Smooth muscle cell (in vitro differentiated cells): ENCODE measurements at regions not wholly inside any gene's neighbourhood (a gene's known extent, or its start where the extent isn't known, plus 50 kb on each side); places are given as distances from the start of the nearest gene placed in this dataset.

Source experiments
- DNase-seq: peaks from one replicate; lab custom pipeline; 2025; ENCODE audit not compliant: unreplicated experiment; lab: John Stamatoyannopoulos, UW
- H2AFZ ChIP-seq: fragments of 200-600 bp; sonication (generic); 2 replicates; pipeline ENCODE4 v1.6.0; 2016; ENCODE audit warnings: antibody characterized with exemption, low read depth, mild to moderate bottlenecking
- H3F3A ChIP-seq: fragments of 200-600 bp; sonication (generic); 2 replicates; pipeline ENCODE4 v1.6.0; 2017; ENCODE audit warnings: antibody characterized with exemption, low read depth
- H3K27ac ChIP-seq: fragments of 200-600 bp; sonication (generic); 2 replicates; pipeline ENCODE4 v1.5.1; 2016; ENCODE audit warnings: low read depth, mild to moderate bottlenecking
- H3K27me3 ChIP-seq: fragments of 200-600 bp; sonication (generic); 2 replicates; pipeline ENCODE4 v1.6.1; 2016; ENCODE audit warnings: low read depth, mild to moderate bottlenecking
- H3K36me3 ChIP-seq: fragments of 200-600 bp; sonication (generic); 2 replicates; pipeline ENCODE4 v1.5.1; 2016; ENCODE audit warnings: low read depth
- H3K4me1 ChIP-seq: fragments of 200-600 bp; sonication (generic); 2 replicates; pipeline ENCODE4 v1.5.1; 2016; ENCODE audit warnings: low read depth
- H3K4me2 ChIP-seq: fragments of 200-600 bp; sonication (generic); 2 replicates; pipeline ENCODE4 v1.6.0; 2016; ENCODE audit warnings: mild to moderate bottlenecking
- H3K4me3 ChIP-seq: fragments of 200-600 bp; sonication (generic); 2 replicates; pipeline ENCODE4 v1.5.1; 2016; ENCODE audit warnings: mild to moderate bottlenecking
- H3K79me2 ChIP-seq: fragments of 200-600 bp; sonication (generic); 2 replicates; pipeline ENCODE4 v1.6.0; 2016; ENCODE audit warnings: low read depth, mild to moderate bottlenecking
- H3K9ac ChIP-seq: fragments of 200-600 bp; sonication (generic); 2 replicates; pipeline ENCODE4 v1.6.0; 2016; ENCODE audit warnings: low read depth
- H3K9me3 ChIP-seq: fragments of 200-600 bp; sonication (generic); replicated peaks from 2 replicates; pipeline ENCODE4 v1.5.1; 2016; ENCODE audit warnings: low read depth
- H4K20me1 ChIP-seq: fragments of 200-600 bp; sonication (generic); 2 replicates; pipeline ENCODE4 v1.6.0; 2016; ENCODE audit warnings: low read depth
- WGBS: methylation state at CpG from one replicate; pipeline ENCODE4 v1.1.7; 2016; ENCODE audit warnings: low lambda C conversion rate; 5-methylcytosine and 5-hydroxymethylcytosine counted together
- TF ChIP-seq, protein P1 (sequence below): fragments of 200-600 bp; sonication (generic); IDR thresholded peaks from 2 replicates; pipeline ENCODE4 v1.5.1; 2017; ENCODE audit warnings: borderline replicate concordance, mild to moderate bottlenecking, antibody characterized with exemption; ENCODE audit not compliant: insufficient read depth, poor library complexity, severe bottlenecking

DNA sequence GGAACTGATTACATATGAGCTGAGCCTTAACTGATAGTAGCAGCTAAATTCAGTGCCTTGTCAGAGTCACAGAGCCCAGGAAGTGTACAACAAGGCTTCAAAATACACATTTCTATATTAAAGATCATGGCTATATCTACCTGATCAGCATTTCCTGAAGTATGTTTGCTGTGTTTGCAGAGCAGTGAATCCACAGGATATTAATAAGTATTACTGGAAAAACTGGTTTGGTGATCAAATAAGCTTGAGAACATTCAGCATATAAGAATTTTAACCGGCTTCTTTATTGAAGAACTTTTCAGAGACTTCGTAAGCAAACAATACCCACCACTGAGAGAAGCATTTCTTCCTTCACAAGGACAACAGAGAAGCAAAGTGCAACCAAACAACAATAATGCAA, 227.0 kb downstream of the ELAVL2 start:
- DNase-seq, result no peak
- Histone ChIP-seq H3K4me2 (no peak overlapping the region), H3K27ac (no peak overlapping the region), H4K20me1 (no peaks in the 10 kb centered on the region), H3K9me3 (no peaks in the 10 kb centered on the region), H3K36me3 (no peaks in the 10 kb centered on the region), H3K9ac (no peak overlapping the region), H3K4me3 (no peak overlapping the region), H2AFZ (no peak overlapping the region), H3K4me1 (no peaks in the 10 kb centered on the region), H3K79me2 (no peaks in the 10 kb centered on the region), H3K27me3 (no peaks in the 10 kb centered on the region), H3F3A (peaks cover 3% of the 10 kb centered on the region)
- TF ChIP-seq, protein P1, sequence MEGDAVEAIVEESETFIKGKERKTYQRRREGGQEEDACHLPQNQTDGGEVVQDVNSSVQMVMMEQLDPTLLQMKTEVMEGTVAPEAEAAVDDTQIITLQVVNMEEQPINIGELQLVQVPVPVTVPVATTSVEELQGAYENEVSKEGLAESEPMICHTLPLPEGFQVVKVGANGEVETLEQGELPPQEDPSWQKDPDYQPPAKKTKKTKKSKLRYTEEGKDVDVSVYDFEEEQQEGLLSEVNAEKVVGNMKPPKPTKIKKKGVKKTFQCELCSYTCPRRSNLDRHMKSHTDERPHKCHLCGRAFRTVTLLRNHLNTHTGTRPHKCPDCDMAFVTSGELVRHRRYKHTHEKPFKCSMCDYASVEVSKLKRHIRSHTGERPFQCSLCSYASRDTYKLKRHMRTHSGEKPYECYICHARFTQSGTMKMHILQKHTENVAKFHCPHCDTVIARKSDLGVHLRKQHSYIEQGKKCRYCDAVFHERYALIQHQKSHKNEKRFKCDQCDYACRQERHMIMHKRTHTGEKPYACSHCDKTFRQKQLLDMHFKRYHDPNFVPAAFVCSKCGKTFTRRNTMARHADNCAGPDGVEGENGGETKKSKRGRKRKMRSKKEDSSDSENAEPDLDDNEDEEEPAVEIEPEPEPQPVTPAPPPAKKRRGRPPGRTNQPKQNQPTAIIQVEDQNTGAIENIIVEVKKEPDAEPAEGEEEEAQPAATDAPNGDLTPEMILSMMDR, result no peak
- WGBS, result 84% methylated on average over 2 of the region's 2 CpGs

DNA sequence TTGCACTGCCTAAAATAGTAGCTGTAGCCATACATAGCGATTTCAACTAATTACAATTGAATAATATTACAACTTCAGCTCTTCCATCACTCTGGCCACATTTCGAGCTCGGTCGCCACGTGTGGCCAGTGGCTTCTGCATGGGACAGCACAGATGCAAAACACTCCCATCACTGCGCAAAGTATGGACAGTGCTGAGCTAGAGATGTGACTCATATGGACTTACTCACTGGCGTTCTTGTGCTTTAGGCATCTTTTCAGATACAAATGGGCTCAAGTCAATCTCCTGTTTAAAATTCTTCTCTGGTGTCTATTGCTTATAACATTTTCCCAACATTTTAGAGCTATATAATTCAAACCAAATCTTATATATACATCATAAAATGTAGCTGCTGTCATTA, 222.7 kb downstream of the ELAVL2 start:
- H3K36me3 ChIP-seq, result no peaks in the 10 kb centered on the region
- TF ChIP-seq, protein P1, result no peak
- no peaks in the 10 kb centered on the region for H3K9me3 ChIP-seq
- H3K79me2 ChIP-seq, result no peaks in the 10 kb centered on the region
- no peak overlapping the region for H3K4me2 ChIP-seq
- no peaks in the 10 kb centered on the region for H3K4me1 ChIP-seq
- 80% methylated on average over 7 of the region's 7 CpGs for WGBS
- no peak overlapping the region for H3K4me3 ChIP-seq
- H3K9ac ChIP-seq, result no peak overlapping the region
- no peak overlapping the region for H3K27ac ChIP-seq
- H2AFZ ChIP-seq, result no peak overlapping the region
- H4K20me1 ChIP-seq, result no peaks in the 10 kb centered on the region
- no peaks in the 10 kb centered on the region for H3K27me3 ChIP-seq
- peaks cover 3% of the 10 kb centered on the region for H3F3A ChIP-seq
- DNase-seq, result no peak

DNA sequence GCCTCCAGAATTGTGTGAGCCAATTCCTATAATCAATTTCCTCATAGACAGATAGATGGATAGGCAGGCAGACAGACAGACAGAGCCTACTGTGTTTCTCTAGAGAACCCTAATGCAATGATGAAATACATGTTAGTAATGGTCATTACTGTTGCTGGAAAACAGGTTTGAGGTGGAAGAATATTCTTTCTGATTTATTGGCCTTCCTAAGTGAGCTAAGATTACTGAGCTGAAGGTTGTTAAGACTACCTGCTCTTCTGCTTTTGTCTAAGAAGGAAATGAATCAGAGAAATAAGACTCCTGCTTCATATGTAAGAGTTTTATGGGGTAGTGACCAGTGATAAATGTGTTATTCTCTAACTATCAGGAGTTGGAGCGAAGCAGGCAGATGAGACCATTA, 219.9 kb downstream of the ELAVL2 start:
- Histone ChIP-seq H3K4me3 (no peak overlapping the region), H3F3A (no peaks in the 10 kb centered on the region), H4K20me1 (no peaks in the 10 kb centered on the region), H3K4me2 (no peak overlapping the region), H3K27me3 (no peaks in the 10 kb centered on the region), H3K4me1 (no peaks in the 10 kb centered on the region), H3K79me2 (no peaks in the 10 kb centered on the region), H3K9me3 (no peaks in the 10 kb centered on the region), H3K27ac (no peak overlapping the region), H3K36me3 (no peaks in the 10 kb centered on the region), H3K9ac (no peak overlapping the region), H2AFZ (no peak overlapping the region)
- TF ChIP-seq, protein P1, result no peak
- WGBS, result 92% methylated on average over 1 of the region's 1 CpG
- DNase-seq, result no peak

GRCh38 chr9:23608456-23608855, 217.6 kb downstream of the ELAVL2 start:
- H3K27ac ChIP-seq, result no peak overlapping the region
- TF ChIP-seq, protein P1, result no peak
- no peaks in the 10 kb centered on the region for H3K79me2 ChIP-seq
- no peak overlapping the region for H2AFZ ChIP-seq
- no peaks in the 10 kb centered on the region for H3K4me1 ChIP-seq
- H4K20me1 ChIP-seq, result no peaks in the 10 kb centered on the region
- no peaks in the 10 kb centered on the region for H3K9me3 ChIP-seq
- WGBS, result 80% methylated on average over 3 of the region's 3 CpGs
- no peak for DNase-seq
- H3K9ac ChIP-seq, result no peak overlapping the region
- no peak overlapping the region for H3K4me2 ChIP-seq
- no peaks in the 10 kb centered on the region for H3K36me3 ChIP-seq
- no peaks in the 10 kb centered on the region for H3K27me3 ChIP-seq
- H3F3A ChIP-seq, result no peaks in the 10 kb centered on the region
- H3K4me3 ChIP-seq, result no peak overlapping the region
